ENCODE measurements at regions not wholly inside any gene's neighbourhood (a gene's known extent, or its start where the extent isn't known, plus 50 kb on each side); places are given as distances from the start of the nearest gene placed in this dataset.
A peak's percentile ranks its signal among the peaks of the same experiment; 100 is the strongest.
"Not testable (repeated sequence)": the region's sequence is repeated elsewhere in the genome, so short reads cannot be mapped to it uniquely, and the experiment has no call there.

DNA sequence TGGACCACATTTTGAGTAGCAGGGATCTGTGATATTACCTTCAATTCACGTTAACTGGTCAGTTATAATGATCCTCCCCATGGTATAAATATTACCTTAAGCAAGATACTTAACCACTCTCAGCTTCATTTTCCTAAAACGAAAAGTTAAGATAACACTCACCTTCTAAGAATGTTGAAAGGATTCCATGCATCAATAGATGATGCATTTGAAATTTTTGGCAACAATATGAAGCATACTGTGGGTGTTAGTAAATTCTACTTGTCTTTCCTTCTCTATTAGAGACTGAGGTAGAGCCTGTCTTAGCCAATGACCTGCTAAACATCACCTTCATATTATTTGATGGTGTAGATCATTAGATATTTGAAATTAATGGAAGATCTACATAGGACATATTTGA lies 331.7 kb upstream of the TMC3 start:
- not testable (repeated sequence) for DNase-seq

GRCh38 chr15:81686021-81686420 lies 312.0 kb upstream of the TMC3 start:
- no peak for DNase-seq

DNA sequence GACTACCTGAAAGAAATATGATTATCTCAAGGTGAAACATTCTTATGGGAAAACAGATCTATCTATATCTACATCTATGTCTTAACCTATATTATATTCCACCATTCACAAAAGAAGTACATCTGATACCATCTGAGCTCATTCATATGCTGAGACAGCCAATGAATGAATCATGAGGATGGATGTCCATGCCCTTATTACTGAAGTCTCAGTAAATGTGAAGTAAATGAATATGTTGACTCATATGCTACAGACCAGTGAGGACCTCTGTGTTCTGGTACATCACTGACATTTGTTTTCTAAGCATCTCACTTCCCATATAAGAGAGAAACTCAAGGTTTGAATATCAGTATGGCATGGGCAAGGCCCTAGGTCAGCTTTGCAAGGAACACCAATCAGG lies 311.2 kb upstream of the TMC3 start:
- DNase-seq, result no peak

DNA sequence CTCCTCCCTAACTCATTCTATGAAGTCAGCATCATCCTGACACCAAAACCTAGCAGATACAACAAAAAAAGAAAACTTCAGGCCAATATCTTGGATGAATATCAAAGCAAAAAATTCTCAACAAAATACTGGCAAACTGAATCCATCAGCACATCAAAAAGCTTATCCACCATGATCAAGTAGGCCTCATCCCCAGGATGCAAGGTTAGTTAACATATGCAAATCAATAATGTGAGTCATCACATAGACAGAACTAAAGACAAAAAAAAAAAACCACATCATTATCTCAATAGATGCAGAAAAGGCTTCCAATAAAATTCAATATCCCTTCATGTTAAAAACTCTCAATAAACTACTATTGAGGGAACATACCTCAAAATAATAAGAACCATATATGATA lies 306.8 kb upstream of the TMC3 start:
- no peak for DNase-seq

GRCh38 chr15:81666839-81667238 lies 292.8 kb upstream of the TMC3 start:
- peak; percentile 7 for DNase-seq

GRCh38 chr15:81660976-81661375 lies 287.0 kb upstream of the TMC3 start:
- DNase-seq, result no peak

DNA sequence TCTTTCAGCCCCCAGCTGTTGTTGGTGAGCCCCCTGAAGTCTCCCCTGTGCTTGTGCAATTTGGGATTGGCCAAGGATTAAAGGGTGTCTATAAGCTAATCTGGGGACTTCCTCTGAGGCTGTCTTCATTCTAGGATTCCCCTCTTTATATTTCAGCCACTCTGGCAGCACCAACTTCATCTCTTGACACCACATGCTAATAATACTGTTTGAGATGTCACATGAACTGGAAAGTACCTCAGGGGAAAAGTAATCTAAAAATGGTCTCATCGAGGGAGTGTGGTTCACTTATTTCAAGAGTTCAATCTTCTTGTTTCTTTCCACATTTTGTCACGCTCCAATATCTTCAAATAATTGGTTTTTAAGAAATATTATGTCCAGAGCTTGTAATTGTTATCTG lies 279.2 kb upstream of the TMC3 start:
- DNase-seq, result no peak

DNA sequence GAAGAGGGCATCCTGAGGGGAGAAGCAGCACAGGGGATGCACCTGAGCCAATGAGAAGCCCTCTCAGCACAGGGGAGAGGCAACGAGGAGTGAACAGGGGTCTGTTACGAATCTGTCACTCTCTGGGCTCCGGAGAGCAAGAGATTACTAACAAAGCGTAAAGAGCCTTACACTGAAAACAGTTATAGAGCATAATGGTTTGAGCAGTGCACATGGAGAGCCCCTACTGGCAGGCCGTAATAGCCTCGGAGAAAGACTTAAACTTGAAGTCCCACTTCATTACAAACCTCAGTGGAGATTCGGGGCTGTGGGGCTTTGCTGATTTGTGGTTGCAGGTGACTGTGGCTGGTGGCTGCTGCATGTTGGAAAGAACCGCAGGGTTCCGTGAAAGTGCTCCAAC lies 271.5 kb upstream of the TMC3 start:
- DNase-seq, result no peak

GRCh38 chr15:81643771-81644170 lies 269.8 kb upstream of the TMC3 start:
- DNase-seq, result no peak

- DNase-seq, result peak; percentile 8
Measured at GRCh38 chr15:81642451-81642990, 268.5 kb upstream of the TMC3 start.

GRCh38 chr15:81636064-81636463 lies 262.1 kb upstream of the TMC3 start:
- not testable (repeated sequence) for DNase-seq

- DNase-seq, result no peak
Measured at GRCh38 chr15:81633889-81634288, 259.9 kb upstream of the TMC3 start.

DNA sequence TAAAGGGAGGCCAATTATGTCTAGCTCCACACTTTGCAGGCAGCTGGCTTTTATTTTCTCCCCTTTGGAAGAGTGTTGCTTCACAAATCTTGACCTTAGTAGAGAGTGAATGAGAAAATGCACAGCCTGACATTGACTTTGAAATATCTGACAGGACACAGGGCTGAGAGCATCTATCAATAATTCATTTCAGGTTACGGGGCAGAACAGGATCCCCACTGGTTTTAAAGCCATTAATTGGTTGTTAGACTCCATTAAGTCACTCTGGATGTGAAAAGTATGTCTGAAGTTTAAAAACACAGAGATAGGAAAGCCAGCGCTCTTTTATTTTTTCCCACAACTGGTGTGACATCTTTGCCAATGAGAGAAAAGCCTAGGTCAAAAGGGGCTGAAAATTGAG lies 251.9 kb upstream of the TMC3 start:
- no peak for DNase-seq

DNA sequence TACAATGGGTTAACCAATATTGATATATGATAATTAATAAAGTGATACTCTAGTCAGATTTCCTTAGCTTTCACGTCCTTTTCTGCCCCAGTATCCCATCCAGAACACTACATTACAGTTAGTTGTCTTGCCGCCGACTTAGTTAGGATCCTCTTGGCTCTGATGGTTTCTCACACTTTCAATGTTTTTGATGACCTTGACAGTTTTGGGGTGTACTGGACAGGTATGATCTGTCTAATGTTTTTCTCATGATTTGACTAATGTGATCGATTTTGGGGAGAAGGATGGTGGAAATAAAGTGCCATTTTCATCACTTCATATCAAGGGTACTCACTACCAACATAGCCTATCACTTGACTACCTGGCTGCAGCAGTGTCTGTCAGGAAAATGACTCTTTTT lies 245.0 kb upstream of the TMC3 start:
- no peak for DNase-seq

- peak; percentile 9 for DNase-seq
Measured at GRCh38 chr15:81612631-81613030, 238.6 kb upstream of the TMC3 start.

- DNase-seq, result no peak
Measured at GRCh38 chr15:81611679-81612078, 237.7 kb upstream of the TMC3 start.

GRCh38 chr15:81608309-81608829 lies 234.4 kb upstream of the TMC3 start:
- no peak for DNase-seq

DNA sequence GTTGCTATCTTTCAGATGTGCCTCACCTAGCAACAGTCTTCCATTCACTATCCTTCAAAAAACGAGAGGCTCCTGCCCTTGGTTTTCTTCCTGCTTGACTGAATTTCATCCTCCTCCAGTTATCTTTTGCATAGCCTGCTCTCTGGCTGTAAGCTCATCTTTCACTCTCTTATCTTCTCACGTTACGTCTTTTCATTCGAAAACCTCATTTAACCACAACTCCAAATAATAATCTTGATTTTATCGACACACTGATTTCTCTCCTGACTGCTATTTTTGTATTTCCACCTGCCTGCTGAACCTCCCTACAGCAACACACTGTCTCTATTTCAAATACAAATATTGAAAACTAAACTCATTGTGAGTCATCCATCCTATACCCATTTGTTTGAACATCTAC lies 230.7 kb upstream of the TMC3 start:
- no peak for DNase-seq

GRCh38 chr15:81596159-81596865 lies 222.3 kb upstream of the TMC3 start:
- DNase-seq, result peak; percentile 32

GRCh38 chr15:81595752-81596151 lies 221.7 kb upstream of the TMC3 start:
- no peak for DNase-seq

DNA sequence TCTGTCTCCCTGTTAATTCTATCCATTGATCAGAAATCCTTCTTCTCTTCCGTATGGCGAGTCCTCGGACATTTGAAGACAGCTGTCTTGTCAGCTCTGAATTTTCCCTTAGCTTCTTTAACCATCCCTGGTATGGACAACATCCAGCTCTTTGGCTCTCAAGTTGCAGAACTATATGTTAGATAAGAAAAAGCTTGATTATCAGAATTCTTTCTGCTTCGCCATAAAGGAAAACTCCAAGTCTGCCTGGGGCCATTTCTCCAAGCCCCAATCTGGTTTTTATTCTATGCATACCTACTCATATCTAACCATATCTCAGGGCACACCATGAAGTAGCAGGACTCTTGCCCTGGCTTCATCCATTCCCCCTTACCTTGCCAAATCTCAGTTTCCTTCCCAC lies 215.7 kb upstream of the TMC3 start:
- no peak for DNase-seq

DNA sequence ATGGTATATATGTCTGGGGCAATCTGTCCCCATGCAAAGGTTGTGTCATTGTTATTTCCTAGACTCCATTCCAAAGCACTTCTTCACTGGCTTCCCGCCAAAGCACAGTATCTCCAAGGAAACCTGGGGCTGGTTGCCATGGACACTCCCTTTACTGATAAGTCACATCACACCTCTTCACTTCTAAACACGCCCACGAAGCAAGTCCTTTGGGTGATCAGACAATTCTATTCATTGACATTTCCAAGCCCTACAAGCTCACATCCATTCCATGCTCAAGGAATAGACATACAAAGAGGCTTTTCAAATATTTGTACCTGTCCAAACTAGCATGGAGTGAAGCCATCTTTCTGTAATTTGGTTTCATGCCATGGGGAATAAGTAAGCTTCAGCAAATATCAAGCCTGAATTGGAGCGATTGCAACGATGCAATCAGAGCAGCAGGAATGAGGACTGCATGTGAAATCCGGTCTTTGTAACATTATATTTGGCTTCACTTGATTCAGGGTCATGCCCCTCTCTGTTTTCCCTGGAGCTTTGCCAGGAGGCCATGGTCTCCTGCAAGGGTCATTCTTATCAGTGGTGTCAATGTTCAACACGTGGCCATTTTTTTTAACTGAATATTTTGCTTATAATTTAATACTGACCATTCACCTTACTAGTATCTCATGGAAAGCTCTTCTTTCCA lies 201.6 kb upstream of the TMC3 start:
- DNase-seq, result peak; percentile 20

DNA sequence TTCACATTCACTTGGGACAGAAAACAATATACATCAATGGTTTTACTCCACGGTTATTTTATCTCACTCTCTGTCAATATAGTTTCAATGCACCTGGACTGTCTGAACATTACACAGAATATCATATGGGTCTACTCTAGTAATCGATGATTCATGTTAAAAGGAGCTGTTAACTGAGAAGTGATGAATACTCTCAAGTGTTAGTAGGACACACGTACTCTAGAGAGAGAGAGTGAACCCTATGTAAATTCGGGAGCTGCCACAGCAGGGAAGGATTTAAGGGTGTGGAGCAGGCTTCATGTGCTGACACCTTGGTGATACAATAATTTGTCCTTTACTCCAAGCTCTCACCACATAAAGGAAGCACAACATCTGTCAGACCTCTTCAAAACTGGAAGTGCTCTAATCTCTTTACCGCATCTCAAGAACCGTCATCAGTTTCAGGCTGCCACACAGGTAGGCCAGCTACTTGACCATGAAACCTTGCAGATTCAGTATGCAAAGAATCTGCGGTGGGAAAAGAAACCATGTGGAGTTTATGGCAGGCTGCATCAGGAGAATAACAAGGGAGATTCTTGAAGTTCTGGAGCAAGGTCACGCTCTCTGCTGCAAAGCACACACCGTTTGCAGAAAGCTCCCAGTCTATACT lies 199.2 kb upstream of the TMC3 start:
- DNase-seq, result no peak

DNA sequence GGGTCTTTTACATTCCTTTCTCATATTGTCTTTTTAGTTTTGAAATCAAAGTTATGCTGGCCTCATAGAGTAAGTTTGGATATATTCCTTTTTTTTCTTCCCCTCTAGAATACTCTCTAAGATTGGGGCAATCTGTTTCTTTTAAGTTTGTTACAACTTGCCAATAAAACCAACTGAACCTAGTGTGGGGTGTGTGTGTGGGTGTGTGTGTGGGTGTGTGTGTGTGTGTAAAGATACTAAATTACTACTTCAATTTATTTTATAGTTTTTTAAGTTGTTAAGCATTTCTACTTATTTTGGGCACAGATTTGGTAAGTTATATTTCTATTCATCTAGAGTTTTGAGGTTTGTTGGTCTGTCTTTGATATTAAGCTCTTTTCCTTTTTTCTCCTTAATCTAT lies 198.2 kb upstream of the TMC3 start:
- no peak for DNase-seq
